PC-3 (cell line): ENCODE measurements at regions not wholly inside any gene's neighbourhood (a gene's known extent, or its start where the extent isn't known, plus 50 kb on each side); places are given as distances from the start of the nearest gene placed in this dataset.

ENCODE experiments used
- EZH2 ChIP-seq: fragments of 300-600 bp; sonication (generic); IDR thresholded peaks from one replicate; pipeline ENCODE4 v1.6.1; 2017; ENCODE audit warnings: antibody characterized with exemption, mild to moderate bottlenecking, low read length; ENCODE audit not compliant: unreplicated experiment
- EZH2phosphoT487 ChIP-seq: fragments of 300-600 bp; sonication (generic); IDR thresholded peaks from 2 replicates; pipeline ENCODE4 v1.6.1; 2018; ENCODE audit warnings: mild to moderate bottlenecking, antibody characterized with exemption, low read length, borderline replicate concordance
- TF ChIP-seq, protein P1 (sequence below): fragments of 300-600 bp; sonication (generic); conservative IDR thresholded peaks from 2 replicates; pipeline ENCODE4 v1.5.1; 2017; ENCODE audit warnings: antibody characterized with exemption, low read depth, mild to moderate bottlenecking, low read length

GRCh38 chr3:145170121-145170520, 990.9 kb downstream of the PLOD2 start:
- TF ChIP-seq, protein P1, sequence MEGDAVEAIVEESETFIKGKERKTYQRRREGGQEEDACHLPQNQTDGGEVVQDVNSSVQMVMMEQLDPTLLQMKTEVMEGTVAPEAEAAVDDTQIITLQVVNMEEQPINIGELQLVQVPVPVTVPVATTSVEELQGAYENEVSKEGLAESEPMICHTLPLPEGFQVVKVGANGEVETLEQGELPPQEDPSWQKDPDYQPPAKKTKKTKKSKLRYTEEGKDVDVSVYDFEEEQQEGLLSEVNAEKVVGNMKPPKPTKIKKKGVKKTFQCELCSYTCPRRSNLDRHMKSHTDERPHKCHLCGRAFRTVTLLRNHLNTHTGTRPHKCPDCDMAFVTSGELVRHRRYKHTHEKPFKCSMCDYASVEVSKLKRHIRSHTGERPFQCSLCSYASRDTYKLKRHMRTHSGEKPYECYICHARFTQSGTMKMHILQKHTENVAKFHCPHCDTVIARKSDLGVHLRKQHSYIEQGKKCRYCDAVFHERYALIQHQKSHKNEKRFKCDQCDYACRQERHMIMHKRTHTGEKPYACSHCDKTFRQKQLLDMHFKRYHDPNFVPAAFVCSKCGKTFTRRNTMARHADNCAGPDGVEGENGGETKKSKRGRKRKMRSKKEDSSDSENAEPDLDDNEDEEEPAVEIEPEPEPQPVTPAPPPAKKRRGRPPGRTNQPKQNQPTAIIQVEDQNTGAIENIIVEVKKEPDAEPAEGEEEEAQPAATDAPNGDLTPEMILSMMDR: no peak
- TF ChIP-seq EZH2: no peak
- TF ChIP-seq EZH2phosphoT487: no peak
